DND-41 (cell line): ENCODE measurements at regions not wholly inside any gene's neighbourhood (a gene's known extent, or its start where the extent isn't known, plus 50 kb on each side); places are given as distances from the start of the nearest gene placed in this dataset.

Experiments used
- CTCF ChIP-seq: IDR thresholded peaks from 2 replicates; pipeline ENCODE4 v1.5.1; 2012; ENCODE audit warnings: borderline replicate concordance, low read length, moderate library complexity, mild to moderate bottlenecking; ENCODE audit not compliant: poor library complexity, severe bottlenecking; ENCODE audit errors: extremely low read depth
- EZH2 ChIP-seq: IDR thresholded peaks from 3 replicates; pipeline ENCODE4 v1.6.1; 2012; ENCODE audit warnings: borderline replicate concordance, low read depth, mild to moderate bottlenecking, moderate library complexity, low read length, inconsistent platforms; ENCODE audit not compliant: severe bottlenecking

- no peak for TF ChIP-seq CTCF
- TF ChIP-seq EZH2: no peak
Observed at GRCh38 chr1:217088521-217089284, 365.5 kb upstream of the ESRRG start.
